GM18520 (cell line): ENCODE measurements at regions not wholly inside any gene's neighbourhood (a gene's known extent, or its start where the extent isn't known, plus 50 kb on each side); places are given as distances from the start of the nearest gene placed in this dataset.
"Not testable (repeated sequence)": the region's sequence is repeated elsewhere in the genome, so short reads cannot be mapped to it uniquely, and the experiment has no call there.

Experiments
- ATAC-seq: cut with Tn5 transposase; IDR thresholded peaks from one replicate; pipeline ENCODE4 v1.9.1; 2021; ENCODE audit not compliant: unreplicated experiment

- ATAC-seq, result no peak
These were observed 219.9 kb upstream of the SSTR4 start for GRCh38 chr20:22815206-22815551.

- ATAC-seq, result no peak
These were observed 219.4 kb upstream of the SSTR4 start for GRCh38 chr20:22815603-22816315.

GRCh38 chr20:22818636-22819035, 216.5 kb upstream of the SSTR4 start:
- ATAC-seq, result no peak

- no peak for ATAC-seq
These were observed 216.0 kb upstream of the SSTR4 start for GRCh38 chr20:22819112-22819511.

- no peak for ATAC-seq
These were observed 215.3 kb upstream of the SSTR4 start for GRCh38 chr20:22819784-22820183.

- no peak for ATAC-seq
These were observed 213.9 kb upstream of the SSTR4 start for GRCh38 chr20:22821081-22821727.

GRCh38 chr20:22821796-22822195, 213.3 kb upstream of the SSTR4 start:
- ATAC-seq, result no peak

- ATAC-seq, result no peak
These were observed 212.0 kb upstream of the SSTR4 start for GRCh38 chr20:22823119-22823518.

GRCh38 chr20:22824077-22824476, 211.0 kb upstream of the SSTR4 start:
- ATAC-seq, result no peak

- ATAC-seq, result no peak
These were observed 210.0 kb upstream of the SSTR4 start for GRCh38 chr20:22825076-22825475.

- no peak for ATAC-seq
These were observed 209.6 kb upstream of the SSTR4 start for GRCh38 chr20:22825546-22825945.

GRCh38 chr20:22826306-22827230, 208.5 kb upstream of the SSTR4 start:
- ATAC-seq, result no peak

GRCh38 chr20:22827916-22828315, 207.2 kb upstream of the SSTR4 start:
- ATAC-seq, result no peak

- ATAC-seq, result no peak
These were observed 205.8 kb upstream of the SSTR4 start for GRCh38 chr20:22829356-22829755.

- ATAC-seq, result no peak
These were observed 205.0 kb upstream of the SSTR4 start for GRCh38 chr20:22830138-22830537.

GRCh38 chr20:22830715-22831114, 204.4 kb upstream of the SSTR4 start:
- not testable (repeated sequence) for ATAC-seq

- ATAC-seq, result no peak
These were observed 201.3 kb upstream of the SSTR4 start for GRCh38 chr20:22833851-22834250.

- ATAC-seq, result no peak
These were observed 200.4 kb upstream of the SSTR4 start for GRCh38 chr20:22834651-22835256.

GRCh38 chr20:22836211-22836610, 198.9 kb upstream of the SSTR4 start:
- ATAC-seq, result no peak

- ATAC-seq, result no peak
These were observed 198.2 kb upstream of the SSTR4 start for GRCh38 chr20:22836877-22837276.

- ATAC-seq, result no peak
These were observed 197.1 kb upstream of the SSTR4 start for GRCh38 chr20:22838001-22838400.
